ENCODE measurements at regions not wholly inside any gene's neighbourhood (a gene's known extent, or its start where the extent isn't known, plus 50 kb on each side); places are given as distances from the start of the nearest gene placed in this dataset.

DNA sequence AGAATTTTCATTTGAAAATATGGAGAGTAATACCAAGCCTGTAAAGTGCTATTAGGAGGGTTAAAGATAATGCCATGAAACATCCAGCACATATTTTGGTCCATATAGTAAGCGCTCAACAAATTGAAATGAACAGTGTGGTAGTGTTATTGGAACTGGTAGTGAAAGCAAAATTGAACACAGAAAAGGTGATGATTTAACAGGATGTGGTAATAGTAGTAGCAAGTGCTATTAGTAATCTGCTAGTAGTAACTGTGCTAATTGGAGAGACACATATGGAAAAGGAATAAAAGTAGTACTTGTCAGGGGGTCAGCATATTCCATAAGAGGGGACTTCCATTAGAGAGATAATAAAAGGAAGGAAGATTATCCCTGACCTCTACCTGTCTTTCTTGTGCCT is 187.3 kb downstream of the HTR1A start:
- Histone ChIP-seq H4K20me1 (ENCODE audit: insufficient read depth, low read length) (no peaks in the 10 kb centered on the region), H3K9me3 (ENCODE audit: low read length) (no peaks in the 10 kb centered on the region), H3K9me2 (ENCODE audit: low read depth, low read length) (no peaks in the 10 kb centered on the region), H3K9ac (ENCODE audit: low read length) (no peak overlapping the region), H3K27ac (ENCODE audit: low read depth, low read length, poor library complexity, severe bottlenecking) (no peak overlapping the region), H3F3A (ENCODE audit: insufficient read depth, low read length) (no peaks in the 10 kb centered on the region), H2AFZ (ENCODE audit: low read length) (no peak overlapping the region), H3K4me3 (ENCODE audit: low read depth, low read length, poor library complexity, severe bottlenecking) (no peak overlapping the region), H3K36me3 (ENCODE audit: insufficient read depth, low read length) (no peaks in the 10 kb centered on the region), H3K4me1 (ENCODE audit: insufficient read depth, low read length, severe bottlenecking) (no peaks in the 10 kb centered on the region), H3K79me2 (ENCODE audit: insufficient read depth, low read length) (no peaks in the 10 kb centered on the region), H3K4me2 (ENCODE audit: low read length) (no peak overlapping the region), H3K27me3 (ENCODE audit: insufficient read depth, low read length) (no peaks in the 10 kb centered on the region)
- TF ChIP-seq EZH2 (IDR thresholded peaks at IDR 0.05; ENCODE audit: borderline replicate concordance, low read length): no peak
- TF ChIP-seq, protein P1, sequence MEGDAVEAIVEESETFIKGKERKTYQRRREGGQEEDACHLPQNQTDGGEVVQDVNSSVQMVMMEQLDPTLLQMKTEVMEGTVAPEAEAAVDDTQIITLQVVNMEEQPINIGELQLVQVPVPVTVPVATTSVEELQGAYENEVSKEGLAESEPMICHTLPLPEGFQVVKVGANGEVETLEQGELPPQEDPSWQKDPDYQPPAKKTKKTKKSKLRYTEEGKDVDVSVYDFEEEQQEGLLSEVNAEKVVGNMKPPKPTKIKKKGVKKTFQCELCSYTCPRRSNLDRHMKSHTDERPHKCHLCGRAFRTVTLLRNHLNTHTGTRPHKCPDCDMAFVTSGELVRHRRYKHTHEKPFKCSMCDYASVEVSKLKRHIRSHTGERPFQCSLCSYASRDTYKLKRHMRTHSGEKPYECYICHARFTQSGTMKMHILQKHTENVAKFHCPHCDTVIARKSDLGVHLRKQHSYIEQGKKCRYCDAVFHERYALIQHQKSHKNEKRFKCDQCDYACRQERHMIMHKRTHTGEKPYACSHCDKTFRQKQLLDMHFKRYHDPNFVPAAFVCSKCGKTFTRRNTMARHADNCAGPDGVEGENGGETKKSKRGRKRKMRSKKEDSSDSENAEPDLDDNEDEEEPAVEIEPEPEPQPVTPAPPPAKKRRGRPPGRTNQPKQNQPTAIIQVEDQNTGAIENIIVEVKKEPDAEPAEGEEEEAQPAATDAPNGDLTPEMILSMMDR (IDR thresholded peaks at IDR 0.05; ENCODE audit: low read length): no peak

DNA sequence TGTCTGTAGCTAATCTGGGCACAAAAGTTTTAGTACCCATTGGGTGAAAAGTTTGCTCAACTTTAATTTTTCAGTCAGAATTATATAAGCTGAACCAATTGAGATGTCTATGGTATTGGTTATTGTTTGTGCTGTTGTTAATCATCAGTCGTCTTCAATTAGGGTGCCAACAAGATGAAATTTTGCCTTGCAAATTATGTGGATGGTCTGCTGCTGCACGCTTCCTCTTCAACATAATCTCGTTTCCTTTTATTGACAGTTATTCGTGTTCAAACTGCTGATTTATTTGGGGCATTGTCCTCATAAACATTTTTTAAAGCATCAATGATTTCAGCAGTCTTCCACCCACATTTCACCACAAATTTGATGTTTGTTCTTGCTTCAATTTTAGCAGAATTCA is 194.0 kb downstream of the HTR1A start:
- no peak overlapping the region for H3K27ac ChIP-seq (ENCODE audit: low read depth, low read length, poor library complexity, severe bottlenecking)
- H3K9me2 ChIP-seq (ENCODE audit: low read depth, low read length): no peaks in the 10 kb centered on the region
- TF ChIP-seq, protein P1 (IDR thresholded peaks at IDR 0.05; ENCODE audit: low read length): no peak
- no peak for TF ChIP-seq EZH2 (IDR thresholded peaks at IDR 0.05; ENCODE audit: borderline replicate concordance, low read length)
- H3K4me2 ChIP-seq (ENCODE audit: low read length): no peak overlapping the region
- H2AFZ ChIP-seq (ENCODE audit: low read length): no peak overlapping the region
- H3K9ac ChIP-seq (ENCODE audit: low read length): no peak overlapping the region
- H3K9me3 ChIP-seq (ENCODE audit: low read length): no peaks in the 10 kb centered on the region
- no peaks in the 10 kb centered on the region for H3K4me1 ChIP-seq (ENCODE audit: insufficient read depth, low read length, severe bottlenecking)
- no peak overlapping the region for H3K4me3 ChIP-seq (ENCODE audit: low read depth, low read length, poor library complexity, severe bottlenecking)
- no peaks in the 10 kb centered on the region for H4K20me1 ChIP-seq (ENCODE audit: insufficient read depth, low read length)
- no peaks in the 10 kb centered on the region for H3K79me2 ChIP-seq (ENCODE audit: insufficient read depth, low read length)
- H3F3A ChIP-seq (ENCODE audit: insufficient read depth, low read length): no peaks in the 10 kb centered on the region
- H3K36me3 ChIP-seq (ENCODE audit: insufficient read depth, low read length): no peaks in the 10 kb centered on the region
- no peaks in the 10 kb centered on the region for H3K27me3 ChIP-seq (ENCODE audit: insufficient read depth, low read length)

DNA sequence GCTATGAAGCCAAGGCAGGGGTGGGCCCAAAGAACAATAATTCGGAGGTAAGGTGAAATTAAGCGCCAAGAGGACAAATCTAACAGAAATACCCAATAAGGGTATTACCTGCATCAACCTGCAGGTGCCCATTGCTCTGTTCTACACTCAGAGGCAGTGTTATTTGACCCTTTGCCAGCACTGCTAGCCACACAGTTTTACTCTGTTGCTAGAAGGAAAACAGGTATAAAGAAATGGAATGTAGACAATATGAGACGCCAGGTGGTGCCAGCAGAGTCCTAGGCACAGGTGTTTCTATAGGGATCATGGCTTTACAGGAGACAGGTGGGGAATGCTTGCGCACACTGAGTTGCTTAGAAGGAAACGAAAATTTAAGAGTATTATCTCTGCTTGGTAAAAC is 201.3 kb downstream of the HTR1A start:
- Histone ChIP-seq H3K4me3 (ENCODE audit: low read depth, low read length, poor library complexity, severe bottlenecking) (no peak overlapping the region), H3K4me1 (ENCODE audit: insufficient read depth, low read length, severe bottlenecking) (no peaks in the 10 kb centered on the region), H3K9me2 (ENCODE audit: low read depth, low read length) (no peaks in the 10 kb centered on the region), H3K79me2 (ENCODE audit: insufficient read depth, low read length) (no peaks in the 10 kb centered on the region), H3K9ac (ENCODE audit: low read length) (no peak overlapping the region), H3K36me3 (ENCODE audit: insufficient read depth, low read length) (no peaks in the 10 kb centered on the region), H2AFZ (ENCODE audit: low read length) (no peak overlapping the region), H4K20me1 (ENCODE audit: insufficient read depth, low read length) (no peaks in the 10 kb centered on the region), H3F3A (ENCODE audit: insufficient read depth, low read length) (no peaks in the 10 kb centered on the region), H3K27me3 (ENCODE audit: insufficient read depth, low read length) (no peaks in the 10 kb centered on the region), H3K9me3 (ENCODE audit: low read length) (no peaks in the 10 kb centered on the region), H3K27ac (ENCODE audit: low read depth, low read length, poor library complexity, severe bottlenecking) (no peak overlapping the region), H3K4me2 (ENCODE audit: low read length) (no peak overlapping the region)
- TF ChIP-seq EZH2 (IDR thresholded peaks at IDR 0.05; ENCODE audit: borderline replicate concordance, low read length): no peak
- TF ChIP-seq, protein P1 (IDR thresholded peaks at IDR 0.05; ENCODE audit: low read length): no peak

Measured in OCI-LY1 (cell line).